ENCODE measurements at regions not wholly inside any gene's neighbourhood (a gene's known extent, or its start where the extent isn't known, plus 50 kb on each side); places are given as distances from the start of the nearest gene placed in this dataset.

DNA sequence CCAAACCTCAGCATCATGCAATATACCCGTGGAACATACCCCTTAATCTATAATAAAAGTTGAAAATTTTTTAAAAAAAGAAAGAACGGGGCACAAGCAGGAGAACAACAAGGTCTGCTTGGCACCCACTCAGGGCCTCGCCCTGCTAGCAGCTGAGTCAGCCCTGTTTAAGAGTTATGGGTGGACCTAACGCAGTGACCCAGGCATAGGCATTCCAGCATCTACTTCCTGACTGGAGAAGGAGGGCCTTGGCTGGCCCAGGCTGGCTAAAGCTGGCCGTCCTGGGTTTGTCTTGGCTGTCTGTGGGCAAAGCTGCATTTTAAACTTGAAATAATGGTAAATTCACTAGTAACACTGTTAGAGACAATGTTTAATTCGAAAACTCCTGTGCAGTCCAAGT lies 236.7 kb upstream of the PGRMC2 start:
- no peak for DNase-seq

DNA sequence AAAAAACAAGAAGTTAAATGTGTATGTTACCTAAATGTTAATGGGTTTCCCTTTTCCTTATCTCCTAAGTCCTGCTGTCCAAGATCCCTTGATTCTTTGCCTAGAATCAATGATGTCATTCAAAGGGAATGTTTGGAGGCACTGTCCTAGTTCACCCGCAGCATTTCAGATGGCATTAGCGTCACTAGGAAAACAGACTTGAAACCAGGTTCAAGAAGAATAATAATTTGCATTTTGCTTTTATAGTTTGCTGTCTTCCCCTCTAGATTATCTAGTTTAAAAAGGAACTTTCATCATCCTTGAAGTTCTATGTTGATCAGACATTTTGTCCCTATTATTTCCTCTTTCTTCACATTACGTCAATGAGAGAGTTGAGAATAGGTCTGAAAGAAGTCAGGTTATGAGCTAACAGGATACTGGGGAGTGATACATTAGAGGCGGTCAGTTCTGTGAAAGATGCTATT lies 234.1 kb upstream of the PGRMC2 start:
- no peak for DNase-seq

- DNase-seq: no peak
These were observed 233.5 kb upstream of the PGRMC2 start for GRCh38 chr4:128521156-128521555.

- DNase-seq: no peak
These were observed 231.7 kb upstream of the PGRMC2 start for GRCh38 chr4:128519163-128519830.

- no peak for DNase-seq
These were observed 230.3 kb upstream of the PGRMC2 start for GRCh38 chr4:128517739-128518510.

- DNase-seq: no peak
These were observed 229.6 kb upstream of the PGRMC2 start for GRCh38 chr4:128517096-128517738.

DNA sequence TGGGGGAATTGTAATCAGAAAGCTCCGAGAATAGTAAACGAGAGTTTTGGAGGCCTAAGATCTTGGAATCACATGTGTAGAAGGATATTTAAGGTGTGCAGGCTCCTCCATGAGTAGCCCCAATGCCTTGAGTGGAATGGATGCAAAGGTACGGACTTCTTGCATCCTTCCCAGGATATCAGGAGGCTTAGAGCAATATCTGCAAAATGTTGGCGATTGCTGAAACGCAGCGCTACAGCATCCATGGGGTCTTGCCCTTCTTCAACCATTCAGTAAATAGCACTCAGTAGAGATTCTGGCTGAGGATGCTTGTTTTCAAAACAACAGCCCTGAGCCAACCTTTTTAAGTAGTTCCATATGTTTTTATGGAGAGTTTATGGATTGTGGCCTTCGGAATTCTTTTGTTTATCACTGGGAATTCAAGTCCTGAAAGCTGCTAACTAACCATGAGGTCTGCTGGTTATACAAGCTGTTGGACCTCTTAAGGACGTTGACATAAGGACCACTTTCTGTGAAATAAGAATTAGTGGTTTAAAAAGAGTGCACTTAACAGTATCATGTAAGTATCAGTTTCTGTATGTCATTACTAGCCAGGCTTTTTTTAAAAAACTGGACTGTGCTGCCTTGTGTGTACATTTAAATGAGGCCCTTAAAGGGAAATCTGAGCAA lies 228.8 kb upstream of the PGRMC2 start:
- DNase-seq: no peak

DNA sequence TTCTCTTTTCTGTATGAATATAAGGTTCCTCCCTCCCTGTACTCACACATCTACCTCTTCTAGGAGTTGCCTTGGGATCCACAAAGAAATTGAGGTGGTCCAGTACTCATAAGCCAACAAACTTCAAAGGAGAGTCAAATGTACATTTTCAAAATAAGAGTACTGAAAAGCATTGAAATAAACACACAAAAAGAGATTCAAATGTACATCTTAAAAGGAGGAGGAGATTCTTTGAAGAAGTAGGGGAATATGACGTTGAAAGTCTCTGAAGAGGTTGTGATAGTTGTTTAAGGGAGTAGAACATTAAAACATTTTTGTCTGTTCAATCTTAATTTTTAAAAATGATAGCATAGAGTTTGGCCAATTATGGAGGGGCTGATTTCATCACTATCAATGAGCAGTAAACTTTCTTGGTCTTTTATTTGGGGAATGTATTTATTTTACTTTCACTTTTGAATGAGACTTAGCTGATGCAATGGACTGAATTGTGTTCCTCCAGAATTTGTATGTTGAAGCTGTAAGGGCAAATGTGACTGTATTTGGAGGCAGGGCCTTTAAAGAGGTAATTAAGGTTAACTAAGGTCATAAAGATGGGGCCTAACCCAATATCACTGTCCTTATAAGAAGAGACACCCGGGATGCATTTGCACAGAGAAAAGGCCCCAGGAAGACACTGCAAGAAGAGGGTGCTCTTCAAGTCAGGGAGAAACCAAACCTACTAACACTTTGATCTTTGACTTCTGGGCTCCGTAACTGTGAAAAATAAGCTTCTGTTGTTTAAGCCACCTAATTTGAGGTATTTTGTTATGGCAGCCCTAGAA lies 226.3 kb upstream of the PGRMC2 start:
- DNase-seq: no peak

DNA sequence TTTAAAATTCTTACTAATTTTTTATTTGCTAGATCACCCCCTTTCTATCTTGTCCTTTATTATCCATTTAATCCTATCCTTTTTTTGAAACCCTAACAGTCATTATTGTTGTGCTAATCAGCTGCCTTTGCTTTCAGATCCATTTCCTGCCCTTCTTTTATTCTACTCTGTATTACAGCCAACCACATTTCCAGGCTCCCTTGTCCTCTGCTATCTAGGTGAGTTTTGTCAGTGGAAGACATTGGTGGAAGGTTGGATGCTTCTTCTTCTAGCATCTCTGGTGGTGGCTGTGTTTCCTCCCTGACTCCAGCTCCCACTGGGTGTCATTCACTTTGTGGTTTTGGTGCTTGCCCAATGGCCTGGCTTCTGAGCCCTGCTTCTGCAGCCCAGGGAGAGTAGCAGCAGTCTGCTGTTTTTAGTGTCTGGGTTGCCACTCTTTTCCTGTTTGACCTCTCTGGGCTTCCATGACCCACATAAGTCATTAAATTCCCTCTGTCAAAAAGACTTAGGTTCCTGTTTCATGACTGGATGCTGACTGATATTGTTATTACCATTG lies 225.2 kb upstream of the PGRMC2 start:
- DNase-seq: no peak

- DNase-seq: no peak
These were observed 224.5 kb upstream of the PGRMC2 start for GRCh38 chr4:128512161-128512560.

DNA sequence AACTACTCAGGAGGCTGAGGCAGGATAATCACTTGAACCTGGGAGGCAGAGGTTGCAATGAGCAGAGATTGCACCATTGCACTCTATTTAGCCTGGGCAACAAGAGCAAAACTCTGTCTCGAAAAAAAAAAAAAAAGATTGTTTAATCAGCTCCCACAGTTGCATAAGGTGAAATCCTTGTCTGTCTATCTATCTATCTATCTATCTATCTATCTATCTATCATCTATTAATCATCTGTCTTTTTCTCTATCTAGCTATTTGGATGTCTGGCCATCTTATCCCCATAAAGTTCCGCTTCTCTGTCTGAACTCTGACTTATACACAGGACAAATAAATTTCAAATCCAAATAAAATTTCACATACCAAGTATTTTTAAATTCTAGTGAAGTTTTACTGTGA lies 223.2 kb upstream of the PGRMC2 start:
- no peak for DNase-seq

DNA sequence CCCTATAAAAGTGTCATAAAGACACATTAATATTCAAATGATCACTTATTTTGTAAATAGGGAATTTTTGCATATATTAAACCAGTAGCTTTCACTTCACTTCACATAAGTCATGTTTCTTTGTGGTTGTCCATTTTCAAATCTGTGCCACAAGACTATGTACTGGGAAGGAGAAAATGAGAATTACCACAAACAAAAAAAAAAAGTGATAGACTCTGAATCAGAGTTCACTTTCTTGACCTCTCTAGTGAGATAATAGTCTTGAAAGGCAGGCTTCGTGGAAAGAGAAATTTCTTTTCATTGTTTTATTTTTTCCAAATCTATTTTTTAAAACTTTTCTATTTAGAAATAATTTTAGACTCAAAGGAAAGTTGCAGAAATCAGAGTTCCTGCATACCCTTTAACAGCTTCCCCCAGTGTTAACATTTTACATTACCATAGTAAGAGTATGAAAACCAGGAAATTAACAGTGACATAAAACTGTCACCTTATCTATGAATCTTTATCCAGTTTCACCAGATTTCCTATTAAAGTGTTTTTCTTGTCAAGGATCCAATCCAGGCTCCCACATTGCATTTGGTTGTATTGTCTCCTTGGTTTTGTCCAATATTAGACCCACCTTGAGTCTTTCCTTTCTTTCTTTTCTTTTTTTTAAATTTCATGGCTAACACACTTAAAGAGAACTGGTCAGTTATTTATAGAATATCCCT lies 215.4 kb upstream of the PGRMC2 start:
- no peak for DNase-seq

- no peak for DNase-seq
These were observed 213.6 kb upstream of the PGRMC2 start for GRCh38 chr4:128501239-128501638.

GRCh38 chr4:128488055-128488705 lies 200.6 kb upstream of the PGRMC2 start:
- no peak for DNase-seq

- DNase-seq: no peak
These were observed 197.3 kb upstream of the PGRMC2 start for GRCh38 chr4:128484896-128485295.

GRCh38 chr4:128483816-128484215 lies 196.2 kb upstream of the PGRMC2 start:
- no peak for DNase-seq

DNA sequence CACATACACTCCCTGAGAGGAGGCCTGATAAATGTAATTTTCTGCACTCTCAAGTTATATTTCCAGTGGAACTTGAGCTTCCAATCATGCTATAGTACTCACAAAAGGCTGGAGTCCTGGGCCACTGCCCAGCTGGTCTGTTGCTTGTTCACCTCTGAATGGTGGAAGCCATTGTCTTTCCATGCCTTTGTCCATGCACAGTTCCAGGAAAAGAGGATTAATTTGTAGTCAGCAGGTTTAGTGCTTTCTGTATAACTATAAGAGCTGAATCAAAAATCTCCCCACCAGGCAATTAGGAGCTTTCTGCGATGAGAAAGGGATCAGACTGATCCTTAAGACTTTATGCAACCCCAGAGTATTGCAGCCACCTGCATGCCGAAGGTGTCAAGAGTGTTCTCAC lies 195.4 kb upstream of the PGRMC2 start:
- no peak for DNase-seq

GRCh38 chr4:128481752-128482480 lies 194.3 kb upstream of the PGRMC2 start:
- no peak for DNase-seq

DNA sequence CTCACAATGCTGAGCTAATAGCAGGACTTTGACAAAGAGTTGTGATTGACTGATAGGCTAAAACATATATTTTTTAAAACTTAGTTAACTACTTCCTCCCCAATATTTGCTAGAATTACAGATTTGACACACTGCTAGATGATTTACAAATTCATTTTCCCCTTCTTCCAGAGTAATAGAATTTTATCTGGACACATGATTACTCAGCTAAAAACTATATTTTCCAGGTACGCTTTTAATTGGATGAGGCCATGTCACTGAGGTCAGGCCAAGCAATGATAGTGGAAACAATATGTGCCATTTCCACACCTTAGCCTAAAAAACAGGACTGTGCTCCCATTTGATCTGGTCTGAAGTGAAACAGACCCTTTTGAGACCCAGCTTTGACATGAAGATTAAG lies 193.3 kb upstream of the PGRMC2 start:
- DNase-seq: no peak

DNA sequence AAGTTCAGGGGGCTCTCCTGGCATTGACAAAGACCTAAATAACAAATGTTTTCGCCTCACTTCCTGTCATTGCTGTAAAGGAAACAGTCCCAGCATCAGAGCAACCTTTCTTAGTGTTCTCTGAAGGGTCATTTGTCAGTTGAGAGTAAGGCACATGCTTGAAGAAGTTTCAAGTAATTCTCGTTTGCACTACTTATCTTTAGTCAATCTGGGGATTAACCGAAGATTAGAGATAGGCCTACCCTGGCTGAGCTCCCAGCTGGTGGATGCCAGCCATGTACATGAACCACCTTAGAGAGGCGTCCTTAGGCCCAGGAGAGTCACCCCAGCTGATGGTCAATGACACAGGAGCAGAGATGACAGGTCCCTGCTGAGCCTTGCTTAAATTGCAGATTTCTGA lies 189.9 kb upstream of the PGRMC2 start:
- DNase-seq: no peak
